Skeletal muscle tissue (tissue), 3 donors: ENCODE measurements at regions not wholly inside any gene's neighbourhood (a gene's known extent, or its start where the extent isn't known, plus 50 kb on each side); places are given as distances from the start of the nearest gene placed in this dataset.
"Not testable (repeated sequence)": the region's sequence is repeated elsewhere in the genome, so short reads cannot be mapped to it uniquely, and the experiment has no call there.

ENCODE experiments used
- H3K27ac ChIP-seq: one replicate; pipeline ENCODE4 v1.7.0; 2013; ENCODE audit warnings: mild to moderate bottlenecking, low read depth, low read length, inconsistent platforms
- H3K27me3 ChIP-seq, 3 donors: one replicate each; pipeline ENCODE4 v1.7.0; 2013; ENCODE audit warnings: low read length in 3 of 3; ENCODE audit not compliant: control insufficient read depth in 3 of 3, insufficient read depth in 3 of 3
- H3K36me3 ChIP-seq, 3 donors: one replicate each; pipeline ENCODE4 v1.7.0; 2013; ENCODE audit warnings: low read length in 3 of 3; ENCODE audit not compliant: control insufficient read depth in 3 of 3, insufficient read depth in 3 of 3
- H3K4me1 ChIP-seq, 3 donors: one replicate each; pipeline ENCODE4 v1.7.0; 2013; ENCODE audit warnings: low read length in 3 of 3, mild to moderate bottlenecking in 3 of 3; ENCODE audit not compliant: control insufficient read depth in 3 of 3, insufficient read depth in 3 of 3
- H3K4me3 ChIP-seq, 3 donors: one replicate each; pipeline ENCODE4 v1.7.0; 2013; ENCODE audit warnings: low read length in 3 of 3
- H3K9ac ChIP-seq, 3 donors: one replicate each; pipeline ENCODE4 v1.7.0; 2013; ENCODE audit warnings: low read length in 3 of 3, mild to moderate bottlenecking in 3 of 3, moderate library complexity in 2 of 3, low read depth in 1 of 3
- H3K9me3 ChIP-seq, 3 donors: one replicate each; pipeline ENCODE4 v1.7.0; 2013; ENCODE audit warnings: low read length in 3 of 3; ENCODE audit not compliant: control insufficient read depth in 3 of 3
- donor health status: Osteomylitis.

DNA sequence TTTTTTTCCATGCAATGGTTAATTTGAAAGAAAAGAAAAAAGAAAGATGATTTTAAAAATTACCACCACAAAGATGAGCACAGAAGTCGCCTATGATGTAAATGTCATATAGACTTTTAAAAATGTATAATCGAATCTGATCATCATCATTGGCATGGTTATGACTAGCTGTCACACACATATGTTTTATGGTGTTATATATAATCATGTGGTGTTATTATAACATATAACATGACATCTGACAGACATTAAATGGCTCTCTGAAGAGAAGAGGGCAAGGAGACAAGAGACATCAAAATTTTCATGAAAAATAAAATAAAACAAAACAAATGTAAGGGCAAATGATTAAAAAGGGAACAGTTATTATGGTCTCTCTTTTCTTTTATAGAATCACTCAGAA, 217.5 kb downstream of the TMEM161B start:
- Histone ChIP-seq H3K27ac (no peak overlapping the region), H3K9me3 (no peaks in the 10 kb centered on the region), H3K9ac (no peak overlapping the region), H3K27me3 (no peaks in the 10 kb centered on the region), H3K4me1 (no peaks in the 10 kb centered on the region), H3K4me3 (no peak overlapping the region), H3K36me3 (no peaks in the 10 kb centered on the region)

DNA sequence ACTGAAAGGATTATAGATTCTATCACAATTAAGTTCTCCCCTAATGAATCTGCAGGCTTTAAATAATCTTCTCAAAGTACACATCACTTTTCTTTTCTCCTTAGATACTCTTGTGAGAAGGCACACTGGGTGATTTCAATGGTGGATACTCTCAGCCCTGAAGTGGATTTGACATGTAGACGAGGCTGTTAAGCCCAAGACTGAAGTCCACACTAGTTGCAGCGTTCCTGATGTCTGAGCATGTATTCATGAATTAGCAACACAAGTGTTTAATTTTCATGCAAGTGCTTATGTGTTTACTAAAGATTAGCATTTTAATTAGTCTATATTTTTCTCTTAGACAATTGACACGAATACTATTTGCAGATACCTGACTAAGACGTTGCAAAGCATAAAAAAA, 218.9 kb downstream of the TMEM161B start:
- no peaks in the 10 kb centered on the region for H3K9me3 ChIP-seq
- no peaks in the 10 kb centered on the region for H3K4me1 ChIP-seq
- no peaks in the 10 kb centered on the region for H3K36me3 ChIP-seq
- H3K27me3 ChIP-seq = no peaks in the 10 kb centered on the region
- no peak overlapping the region for H3K4me3 ChIP-seq
- no peak overlapping the region for H3K27ac ChIP-seq
- no peak overlapping the region for H3K9ac ChIP-seq

DNA sequence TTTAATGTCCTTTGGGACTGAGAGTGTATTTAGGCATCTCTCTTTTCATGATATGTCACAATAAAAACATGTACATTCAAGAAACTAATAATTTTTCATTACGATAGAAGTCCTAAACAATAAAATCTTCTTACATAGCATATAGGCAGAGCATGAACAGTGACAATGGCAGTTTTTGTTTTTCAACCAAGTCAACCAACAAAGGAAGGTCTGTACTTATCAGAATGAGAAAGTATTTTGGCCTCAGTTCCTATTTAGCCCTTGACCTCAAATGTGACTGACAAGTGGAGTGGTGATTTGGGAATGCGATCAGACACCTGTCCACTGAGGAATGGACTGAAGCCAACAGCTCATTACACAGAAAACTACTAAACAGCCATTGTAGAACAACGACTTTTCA, 219.5 kb downstream of the TMEM161B start:
- Histone ChIP-seq H3K36me3 (no peaks in the 10 kb centered on the region), H3K4me3 (no peak overlapping the region), H3K4me1 (no peaks in the 10 kb centered on the region), H3K9ac (no peak overlapping the region), H3K9me3 (no peaks in the 10 kb centered on the region), H3K27me3 (no peaks in the 10 kb centered on the region), H3K27ac (no peak overlapping the region)

DNA sequence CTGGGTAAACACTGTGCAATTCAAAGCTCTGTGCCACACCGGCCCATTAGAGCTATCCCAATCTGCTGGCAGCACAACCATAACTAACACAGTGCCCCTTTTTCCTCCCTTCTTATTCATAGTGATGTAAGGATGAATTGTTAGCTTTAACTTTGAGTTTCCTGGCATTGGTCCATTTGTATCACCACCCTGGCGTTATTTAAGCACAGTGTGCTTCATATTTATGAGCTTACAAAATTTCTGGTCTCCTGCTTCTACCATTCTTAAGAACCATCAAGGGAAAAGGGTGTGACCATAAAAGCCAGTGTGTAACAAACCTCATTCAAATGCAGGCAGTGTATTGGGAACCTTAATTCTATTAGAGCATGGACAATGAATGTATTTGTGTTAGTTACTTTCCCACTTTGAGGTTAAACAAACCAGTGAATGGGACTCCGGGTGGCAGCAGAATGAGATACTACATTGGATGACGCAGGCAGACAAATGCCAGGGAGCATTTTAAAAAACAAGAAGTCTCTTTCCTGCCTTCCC, 222.6 kb downstream of the TMEM161B start:
- no peak overlapping the region for H3K27ac ChIP-seq
- H3K9ac ChIP-seq = no peak overlapping the region

DNA sequence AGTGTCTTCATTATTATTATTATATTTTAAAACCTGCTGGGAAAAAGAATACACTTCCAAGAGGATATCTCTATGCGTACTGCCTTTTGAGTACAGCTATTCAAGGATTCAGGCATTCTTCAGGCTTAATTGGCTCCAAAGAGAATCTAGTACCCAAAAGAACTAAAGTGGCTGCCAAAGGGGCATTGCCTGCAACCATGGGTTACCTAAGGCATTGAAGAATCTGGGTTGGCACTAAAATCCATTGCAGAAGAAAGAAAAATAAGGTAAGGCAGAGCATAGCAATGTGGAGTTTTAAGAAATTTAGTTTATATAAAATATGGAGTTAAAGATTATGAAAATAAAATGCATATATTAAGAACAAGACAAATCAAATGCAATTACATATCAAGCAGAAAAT, 223.5 kb downstream of the TMEM161B start:
- no peaks in the 10 kb centered on the region for H3K36me3 ChIP-seq
- no peaks in the 10 kb centered on the region for H3K9me3 ChIP-seq
- no peak overlapping the region for H3K9ac ChIP-seq
- no peaks in the 10 kb centered on the region for H3K4me1 ChIP-seq
- H3K27ac ChIP-seq = no peak overlapping the region
- no peaks in the 10 kb centered on the region for H3K27me3 ChIP-seq
- H3K4me3 ChIP-seq = no peak overlapping the region

More for the DNA sequence above, 222.6 kb downstream of the TMEM161B start:
- H3K36me3 ChIP-seq = no peaks in the 10 kb centered on the region
- H3K4me1 ChIP-seq = no peaks in the 10 kb centered on the region
- H3K27me3 ChIP-seq = no peaks in the 10 kb centered on the region
- no peak overlapping the region for H3K4me3 ChIP-seq
- no peaks in the 10 kb centered on the region for H3K9me3 ChIP-seq

DNA sequence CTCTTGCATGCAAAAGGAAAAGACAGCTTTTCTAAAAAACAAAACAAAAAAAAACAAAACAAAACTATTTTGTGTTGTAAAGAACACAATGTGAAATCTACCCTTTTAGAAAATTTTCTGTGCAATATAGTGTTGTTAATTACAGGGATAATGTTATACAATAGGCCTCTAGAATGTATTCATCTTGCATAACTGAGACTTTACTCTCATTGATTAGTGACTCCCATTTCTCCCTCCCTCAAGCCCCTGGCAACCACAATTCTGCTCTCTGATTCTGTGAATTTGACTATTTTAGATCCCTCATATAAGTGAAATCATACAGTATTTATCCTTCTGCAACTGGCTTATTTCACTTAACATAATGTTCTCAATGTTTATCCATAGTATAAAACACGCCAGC, 234.1 kb downstream of the TMEM161B start:
- no peaks in the 10 kb centered on the region for H3K4me1 ChIP-seq
- no peak overlapping the region for H3K4me3 ChIP-seq
- no peaks in the 10 kb centered on the region for H3K36me3 ChIP-seq
- H3K9ac ChIP-seq = no peak overlapping the region
- no peak overlapping the region for H3K27ac ChIP-seq
- no peaks in the 10 kb centered on the region for H3K27me3 ChIP-seq
- no peaks in the 10 kb centered on the region for H3K9me3 ChIP-seq

DNA sequence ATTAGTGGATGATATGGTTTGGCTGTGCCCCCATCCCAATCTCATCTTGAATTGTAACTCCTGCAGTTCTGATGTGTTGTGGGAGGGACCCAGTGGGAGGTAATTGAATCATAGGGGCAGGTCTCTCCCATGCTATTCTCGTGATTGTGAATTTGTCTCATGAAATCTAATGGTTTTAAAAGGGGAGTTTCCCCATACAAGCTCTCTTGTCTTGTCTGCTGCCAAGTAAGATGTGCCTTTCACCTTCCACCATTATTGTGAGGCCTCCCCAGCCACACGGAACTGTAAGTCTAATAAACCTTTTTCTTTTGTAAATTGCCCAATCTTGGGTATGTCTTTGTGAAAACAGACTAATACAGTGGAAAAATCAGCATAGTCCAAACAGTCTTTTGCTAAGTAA, 235.5 kb downstream of the TMEM161B start:
- H3K9me3 ChIP-seq = no peaks in the 10 kb centered on the region
- H3K36me3 ChIP-seq = no peaks in the 10 kb centered on the region
- no peak overlapping the region for H3K9ac ChIP-seq
- H3K27ac ChIP-seq = no peak overlapping the region
- H3K27me3 ChIP-seq = no peaks in the 10 kb centered on the region
- H3K4me3 ChIP-seq = no peak overlapping the region
- no peaks in the 10 kb centered on the region for H3K4me1 ChIP-seq

DNA sequence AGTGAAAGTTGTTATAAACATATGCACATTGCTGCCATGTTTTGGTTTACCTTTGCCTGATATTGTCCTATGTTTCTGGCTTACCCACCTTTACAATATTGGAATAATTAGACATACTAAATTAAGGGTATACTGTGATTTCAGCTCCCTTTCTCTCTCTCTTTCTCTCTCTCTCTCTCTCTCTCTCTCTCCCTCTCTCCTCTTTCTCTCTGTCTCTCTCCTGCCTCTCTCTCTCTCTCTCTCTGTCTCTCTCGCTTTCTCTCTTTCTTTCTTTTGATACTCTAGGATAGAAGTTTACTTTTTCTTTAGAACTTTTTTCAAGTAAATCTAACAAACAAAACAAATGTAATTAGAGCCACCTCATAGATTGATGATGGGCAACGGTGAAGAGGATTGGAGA, 239.6 kb downstream of the TMEM161B start:
- Histone ChIP-seq H3K4me3 (no peak overlapping the region), H3K27me3 (no peaks in the 10 kb centered on the region), H3K36me3 (no peaks in the 10 kb centered on the region), H3K9ac (no peak overlapping the region), H3K4me1 (no peaks in the 10 kb centered on the region), H3K9me3 (no peaks in the 10 kb centered on the region), H3K27ac (no peak overlapping the region)

DNA sequence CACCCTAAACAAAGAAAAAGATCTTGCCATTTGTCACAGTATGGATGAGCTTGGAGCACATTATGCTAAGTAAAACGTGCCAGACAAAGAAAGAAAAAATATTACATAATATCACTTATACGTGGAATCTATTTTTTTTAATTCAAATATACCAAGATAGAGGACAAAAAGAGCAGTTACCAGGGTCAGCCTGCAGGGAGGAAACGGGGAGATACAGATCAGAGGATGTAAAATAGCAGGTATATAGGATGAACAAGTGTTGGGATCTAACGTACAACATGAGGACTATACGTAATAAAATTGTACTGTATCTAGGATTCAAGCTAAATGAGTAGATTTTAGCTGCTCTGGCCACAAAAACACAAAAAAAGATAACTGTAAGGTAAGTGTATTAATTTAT, 247.5 kb downstream of the TMEM161B start:
- no peaks in the 10 kb centered on the region for H3K4me1 ChIP-seq
- H3K36me3 ChIP-seq = no peaks in the 10 kb centered on the region
- no peak overlapping the region for H3K27ac ChIP-seq
- H3K27me3 ChIP-seq = no peaks in the 10 kb centered on the region
- no peak overlapping the region for H3K9ac ChIP-seq
- H3K9me3 ChIP-seq = no peaks in the 10 kb centered on the region
- H3K4me3 ChIP-seq = no peak overlapping the region

DNA sequence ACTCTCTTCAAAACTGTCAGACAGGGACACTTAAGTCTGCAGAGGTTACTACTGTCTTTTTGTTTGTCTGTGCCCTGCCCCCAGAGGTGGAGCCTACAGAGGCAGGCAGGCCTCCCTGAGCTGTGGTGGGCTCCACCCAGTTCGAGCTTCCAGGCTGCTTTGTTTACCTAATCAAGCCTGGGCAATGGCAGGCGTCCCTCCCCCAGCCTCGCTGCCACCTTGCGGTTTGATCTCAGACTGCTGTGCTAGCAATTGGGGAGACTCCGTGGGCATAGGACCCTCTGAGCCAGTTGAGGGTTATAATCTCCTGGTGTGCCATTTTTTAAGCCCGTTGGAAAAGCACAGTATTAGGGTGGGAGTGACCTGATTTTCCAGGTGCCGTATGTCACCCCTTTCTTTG, 253.7 kb downstream of the TMEM161B start:
- H3K9me3 ChIP-seq, H3K4me3 ChIP-seq, H3K27me3 ChIP-seq, H3K4me1 ChIP-seq, H3K9ac ChIP-seq, H3K36me3 ChIP-seq, H3K27ac ChIP-seq: not testable (repeated sequence)

DNA sequence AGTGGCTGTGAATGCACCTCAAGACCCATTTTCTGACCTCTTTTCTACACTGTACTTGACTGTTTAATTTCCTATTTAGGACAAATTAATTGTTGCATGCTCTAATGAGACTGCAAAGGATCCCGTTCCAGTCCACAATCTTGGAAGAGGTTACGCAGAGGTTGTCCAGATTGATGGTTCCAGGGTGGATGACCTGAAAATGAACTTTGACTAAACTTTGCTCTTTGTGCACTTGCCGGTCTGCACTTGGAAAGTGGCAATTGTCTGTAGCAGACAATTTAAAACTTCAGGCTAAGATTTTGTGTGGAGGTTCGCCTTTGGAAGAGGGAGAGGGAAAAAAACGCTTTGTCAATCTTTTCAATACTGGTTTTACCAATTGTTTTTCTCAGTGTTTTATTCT, 267.8 kb downstream of the TMEM161B start:
- Histone ChIP-seq H3K4me3 (no peak overlapping the region), H3K36me3 (no peaks in the 10 kb centered on the region), H3K9me3 (no peaks in the 10 kb centered on the region), H3K27ac (no peak overlapping the region), H3K9ac (no peak overlapping the region), H3K27me3 (no peaks in the 10 kb centered on the region), H3K4me1 (no peaks in the 10 kb centered on the region)
